ENCODE measurements at regions not wholly inside any gene's neighbourhood (a gene's known extent, or its start where the extent isn't known, plus 50 kb on each side); places are given as distances from the start of the nearest gene placed in this dataset.
"Not testable (repeated sequence)": the region's sequence is repeated elsewhere in the genome, so short reads cannot be mapped to it uniquely, and the experiment has no call there.

GRCh38 chr16:7849841-7850240 lies 517.2 kb downstream of the RBFOX1 start:
- no peak for DNase-seq (ENCODE audit: low read depth in 2 of 2)

GRCh38 chr16:7843261-7843660 lies 510.6 kb downstream of the RBFOX1 start:
- no peak for DNase-seq (ENCODE audit: low read depth in 2 of 2)

DNA sequence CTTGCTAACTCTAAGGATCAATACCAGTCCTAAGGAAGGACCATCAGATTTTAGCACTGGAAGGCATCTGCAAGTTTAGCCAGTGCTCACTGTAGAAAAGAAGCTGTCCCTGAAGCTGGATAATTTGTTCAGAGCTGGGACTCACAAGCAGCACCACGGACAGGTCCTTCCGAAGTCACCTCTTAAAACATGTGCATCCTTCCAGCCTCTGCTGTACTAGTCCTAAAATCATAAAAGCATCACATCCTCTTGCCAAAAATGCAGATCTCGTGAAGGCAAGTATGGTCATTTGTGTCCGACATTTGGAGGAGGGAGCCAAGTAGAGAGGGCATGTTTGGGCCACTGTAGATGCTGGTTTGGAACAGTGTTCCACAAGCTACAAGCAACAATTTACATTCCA lies 506.9 kb downstream of the RBFOX1 start:
- DNase-seq (ENCODE audit: low read depth in 2 of 2) = no peak

GRCh38 chr16:7834771-7835431 lies 502.3 kb downstream of the RBFOX1 start:
- no peak for DNase-seq (ENCODE audit: low read depth in 2 of 2)

DNA sequence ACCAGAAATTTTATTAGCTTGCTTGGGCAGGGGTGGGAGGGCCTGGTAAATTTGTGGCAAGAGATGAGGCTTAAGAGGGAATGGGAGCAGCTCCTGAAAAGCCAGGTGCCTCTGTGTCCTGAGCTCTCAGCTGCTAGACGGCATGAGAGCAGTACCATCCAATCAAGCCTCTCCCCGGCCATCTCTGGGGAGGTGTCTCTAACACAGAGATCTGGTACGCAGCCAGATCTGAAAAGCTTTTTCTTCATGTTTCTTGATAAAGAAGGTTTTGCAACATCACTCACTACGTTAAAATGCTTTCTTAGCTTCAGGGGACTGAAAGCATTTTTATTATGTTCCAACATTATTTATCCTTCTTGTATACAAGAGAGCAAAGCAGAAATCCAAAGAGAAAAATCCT lies 488.2 kb downstream of the RBFOX1 start:
- DNase-seq (ENCODE audit: low read depth in 2 of 2) = no peak

GRCh38 chr16:7805686-7806396 lies 473.2 kb downstream of the RBFOX1 start:
- DNase-seq (ENCODE audit: low read depth in 2 of 2) = no peak

- no peak for DNase-seq (ENCODE audit: low read depth in 2 of 2)
Measured at GRCh38 chr16:7804635-7805195, 472.1 kb downstream of the RBFOX1 start.

- no peak for DNase-seq (ENCODE audit: low read depth in 2 of 2)
Measured at GRCh38 chr16:7792346-7792745, 459.7 kb downstream of the RBFOX1 start.

DNA sequence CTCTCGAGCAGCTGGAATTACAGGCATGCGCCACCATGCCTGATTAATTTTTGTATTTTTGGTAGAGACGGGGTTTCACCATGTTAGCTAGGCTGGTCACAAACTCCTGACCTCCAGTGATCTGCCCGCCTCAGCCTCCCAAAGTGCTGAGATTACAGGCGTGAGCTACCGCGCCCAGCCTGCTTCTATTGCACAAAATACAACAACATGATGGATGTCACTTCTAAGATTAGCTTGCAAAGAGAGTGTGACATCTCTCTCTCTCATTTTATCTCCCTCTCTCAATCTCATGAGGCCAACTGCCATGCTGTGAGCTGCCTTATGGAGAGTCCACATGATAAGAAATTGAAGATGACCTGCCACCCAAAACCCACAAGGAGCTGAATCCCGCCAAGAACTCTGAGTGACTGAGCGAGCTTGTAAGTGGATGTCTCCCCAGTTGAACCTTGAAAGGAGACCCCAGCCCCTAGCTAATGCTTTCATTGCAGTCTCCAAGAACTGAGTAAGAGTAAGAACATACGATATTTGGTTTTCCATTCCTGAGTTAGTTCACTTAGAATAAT lies 458.5 kb downstream of the RBFOX1 start:
- DNase-seq (ENCODE audit: low read depth in 2 of 2) = no peak

DNA sequence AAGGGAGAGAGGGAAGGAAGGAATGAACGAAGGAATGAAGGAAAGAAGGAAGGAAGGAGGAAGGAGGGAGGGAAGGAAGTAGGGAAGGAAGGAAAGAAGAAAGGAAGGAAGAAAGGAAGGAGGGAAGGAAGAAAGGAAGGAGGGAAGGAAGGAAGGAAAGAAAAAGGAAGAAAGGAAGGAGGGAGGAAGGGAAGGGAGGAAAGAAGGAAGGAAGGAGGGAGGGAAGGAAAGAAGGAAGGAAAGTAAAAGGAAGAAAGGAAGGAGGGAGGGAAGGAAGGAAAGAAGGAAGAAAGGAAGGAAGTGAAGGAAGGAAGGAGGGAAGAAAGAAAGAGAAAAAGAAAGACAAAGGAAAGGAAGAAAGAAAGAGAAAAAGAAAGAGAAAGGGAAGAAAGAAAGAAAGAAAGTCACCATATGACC lies 442.4 kb downstream of the RBFOX1 start:
- no peak for DNase-seq (ENCODE audit: low read depth in 2 of 2)

DNA sequence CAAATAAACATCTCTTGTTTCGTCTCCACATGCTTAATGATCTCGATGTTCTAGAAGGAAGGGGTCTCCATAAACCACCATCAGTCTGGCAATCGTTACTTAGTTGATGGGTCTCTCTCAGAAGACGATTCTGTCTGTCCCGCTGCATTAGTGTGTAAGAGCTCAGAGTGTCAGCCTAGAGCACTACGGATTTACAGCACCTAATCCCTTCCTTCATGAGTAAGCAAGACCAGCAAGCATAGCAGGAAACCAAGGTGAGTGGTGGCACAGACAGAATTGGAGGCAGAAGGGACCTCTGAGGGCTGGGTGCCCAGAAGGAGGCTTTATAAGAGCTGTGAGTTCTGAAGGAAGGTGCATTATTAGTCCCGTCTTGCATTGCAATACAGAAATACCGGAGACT lies 440.1 kb downstream of the RBFOX1 start:
- DNase-seq (ENCODE audit: low read depth in 2 of 2) = no peak

GRCh38 chr16:7769091-7769490 lies 436.4 kb downstream of the RBFOX1 start:
- not testable (repeated sequence) for DNase-seq (ENCODE audit: low read depth in 2 of 2)

DNA sequence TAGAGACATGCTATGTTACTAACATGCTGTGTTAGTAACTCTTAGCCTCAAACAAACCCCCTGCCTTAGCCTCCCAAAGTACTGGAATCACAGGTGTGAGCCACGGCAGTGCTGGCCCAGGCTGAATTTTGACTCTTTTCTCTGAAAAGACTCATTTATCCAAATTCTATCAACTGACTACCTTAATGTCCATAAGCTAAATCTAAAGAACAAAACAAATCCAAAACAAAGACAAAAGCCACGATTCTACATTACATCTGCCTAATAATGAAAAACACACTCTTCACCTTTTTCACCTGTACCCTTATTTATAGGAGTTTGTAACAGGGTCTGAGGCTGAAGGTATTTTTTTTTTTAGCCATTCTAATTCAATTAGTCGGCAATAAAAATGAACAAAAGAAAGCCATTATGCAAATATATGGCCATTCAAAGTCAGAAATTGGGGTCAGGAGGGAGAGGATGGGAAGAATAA lies 432.5 kb downstream of the RBFOX1 start:
- no peak for DNase-seq (ENCODE audit: low read depth in 2 of 2)

GRCh38 chr16:7763111-7763510 lies 430.5 kb downstream of the RBFOX1 start:
- DNase-seq (ENCODE audit: low read depth in 2 of 2) = no peak

Data from lung microvascular endothelial cell (primary cell).